Vagina (tissue), 2 donors: ENCODE measurements at regions not wholly inside any gene's neighbourhood (a gene's known extent, or its start where the extent isn't known, plus 50 kb on each side); places are given as distances from the start of the nearest gene placed in this dataset.
"Not testable (repeated sequence)": the region's sequence is repeated elsewhere in the genome, so short reads cannot be mapped to it uniquely, and the experiment has no call there.

Experiments
- DNase-seq, 2 donors: peaks; one replicate each; pipeline ENCODE4 v3.0.0-alpha.2; 2017; ENCODE audit errors: extremely low spot score in 2 of 2
- H3K27ac ChIP-seq: fragments of 200-600 bp; sonication (generic); one replicate; pipeline ENCODE4 v1.5.1; 2019
- H3K27me3 ChIP-seq: fragments of 200-600 bp; sonication (generic); one replicate; pipeline ENCODE4 v1.5.1; 2019
- H3K36me3 ChIP-seq, 2 donors: fragments of 200-600 bp; sonication (generic); one replicate each; pipeline ENCODE4 v1.5.1; 2017 to 2019
- H3K4me1 ChIP-seq: fragments of 200-600 bp; sonication (generic); one replicate; pipeline ENCODE4 v1.5.1; 2019
- H3K4me3 ChIP-seq, 2 donors: fragments of 200-600 bp; sonication (generic); 1 replicate in 1 of 2; 2 replicates in 1 of 2; pipeline ENCODE4 v1.5.1; 2016 to 2019
- H3K9me3 ChIP-seq: fragments of 200-600 bp; sonication (generic); one replicate; pipeline ENCODE4 v1.5.1; 2019
- CTCF ChIP-seq, 3 experiments: fragments of 450-650 bp in 2 of 3; fragments of 200-600 bp in 1 of 3; sonication (generic) in 1 of 3; IDR thresholded peaks; one replicate each; pipeline ENCODE4 v1.5.1; 2017 to 2019; ENCODE audit warnings: antibody characterized with exemption in 3 of 3, mild to moderate bottlenecking in 2 of 3, moderate library complexity in 2 of 3
- POLR2A ChIP-seq, 2 donors: fragments of 450-650 bp; IDR thresholded peaks; one replicate each; pipeline ENCODE4 v1.6.1; 2017; ENCODE audit warnings: antibody characterized with exemption in 2 of 2, mild to moderate bottlenecking in 2 of 2, moderate library complexity in 2 of 2
- POLR2AphosphoS5 ChIP-seq, 2 donors: sonication (generic); formaldehyde crosslinking; IDR thresholded peaks; one replicate each; pipeline ENCODE4 v1.9.0; 2017; ENCODE audit warnings: antibody characterized with exemption in 2 of 2, mild to moderate bottlenecking in 2 of 2, low read depth in 1 of 2; ENCODE audit not compliant: insufficient read depth in 1 of 2
- intact Hi-C: fragments of 100-400 bp; cut with DNase I; formaldehyde crosslinking; loops from one replicate; pipeline ENCODE4 v1.15.1; 2023

DNA sequence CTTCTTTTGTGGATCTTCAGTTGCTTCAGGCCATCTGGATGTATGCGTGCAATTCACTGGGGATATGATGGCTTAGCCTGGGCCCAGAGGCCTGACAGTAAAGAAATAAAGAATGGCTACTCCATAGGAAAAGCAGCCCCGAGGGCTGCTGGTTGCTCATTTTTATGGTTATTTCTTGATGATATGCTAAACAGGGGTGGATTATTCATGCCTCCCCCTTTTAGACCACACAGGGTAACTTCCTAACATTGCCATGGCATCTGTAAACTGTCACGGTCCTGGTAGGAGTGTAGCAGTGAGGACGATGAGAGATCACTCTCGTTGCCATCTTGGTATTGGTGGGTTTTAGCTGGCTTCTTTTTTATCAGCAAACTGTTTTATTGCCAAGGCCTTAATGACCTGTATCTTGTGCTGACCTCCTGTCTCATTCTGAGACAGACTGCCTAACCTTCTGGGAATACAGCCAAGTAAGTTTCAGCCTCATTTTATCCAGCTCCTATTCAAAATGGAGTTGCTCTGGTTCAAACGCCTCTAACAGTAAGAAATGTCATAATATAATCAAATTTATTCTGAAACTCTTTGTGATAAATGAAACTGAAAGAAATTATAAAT, 60.5 kb downstream of the DSEL start:
- no peak for DNase-seq
- Histone ChIP-seq H3K36me3 (no peaks in the 10 kb centered on the region), H3K27ac (no peak overlapping the region), H3K4me3 (no peak overlapping the region), H3K4me1 (no peaks in the 10 kb centered on the region), H3K27me3 (no peaks in the 10 kb centered on the region), H3K9me3 (no peaks in the 10 kb centered on the region)
- TF ChIP-seq POLR2A (IDR thresholded peaks at IDR 0.05), result no peak
- no peak for TF ChIP-seq CTCF (IDR thresholded peaks at IDR 0.05)
- no peak for TF ChIP-seq POLR2AphosphoS5 (IDR thresholded peaks at IDR 0.05; ENCODE audit: insufficient read depth in 1 of 2, low read depth in 1 of 2)
- intact Hi-C loops, result no loop called here

DNA sequence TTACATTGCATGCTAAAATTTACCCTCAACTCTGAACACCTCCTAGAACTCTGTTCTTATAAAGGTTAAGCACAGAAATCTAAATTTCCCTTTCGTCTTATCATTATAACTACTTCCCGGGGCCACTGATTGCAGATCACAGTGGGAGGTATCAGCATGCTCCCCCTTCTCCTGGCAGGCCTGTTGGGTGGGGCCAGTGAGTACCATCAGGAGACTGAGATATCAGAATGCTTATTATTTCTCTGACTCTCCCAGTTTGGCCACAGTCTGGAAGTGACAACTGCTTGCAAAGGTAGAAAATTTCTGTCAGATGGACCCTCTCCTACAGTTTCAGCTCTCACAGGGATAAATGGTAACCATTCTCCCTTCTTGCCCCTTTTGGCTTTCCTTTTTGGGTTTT, 62.6 kb downstream of the DSEL start:
- Histone ChIP-seq H3K27ac (no peak overlapping the region), H3K27me3 (no peaks in the 10 kb centered on the region), H3K4me3 (no peak overlapping the region), H3K4me1 (no peaks in the 10 kb centered on the region), H3K9me3 (no peaks in the 10 kb centered on the region), H3K36me3 (no peaks in the 10 kb centered on the region)
- TF ChIP-seq CTCF (IDR thresholded peaks at IDR 0.05), result no peak
- no peak for TF ChIP-seq POLR2AphosphoS5 (IDR thresholded peaks at IDR 0.05; ENCODE audit: insufficient read depth in 1 of 2, low read depth in 1 of 2)
- TF ChIP-seq POLR2A (IDR thresholded peaks at IDR 0.05), result no peak
- intact Hi-C loops, result no loop called here
- DNase-seq, result no peak

- H3K27me3 ChIP-seq, result no peaks in the 10 kb centered on the region
- no peaks in the 10 kb centered on the region for H3K4me1 ChIP-seq
- H3K9me3 ChIP-seq, result no peaks in the 10 kb centered on the region
- H3K27ac ChIP-seq, result no peak overlapping the region
- H3K36me3 ChIP-seq, result no peaks in the 10 kb centered on the region
- H3K4me3 ChIP-seq, result no peak overlapping the region
- no peak for DNase-seq
- TF ChIP-seq POLR2AphosphoS5 (IDR thresholded peaks at IDR 0.05; ENCODE audit: insufficient read depth in 1 of 2, low read depth in 1 of 2), result no peak
- TF ChIP-seq POLR2A (IDR thresholded peaks at IDR 0.05), result no peak
- no peak for TF ChIP-seq CTCF (IDR thresholded peaks at IDR 0.05)
- intact Hi-C loops, result no loop called here
Measured at GRCh38 chr18:67451960-67452359, 64.6 kb downstream of the DSEL start.

- DNase-seq, H3K4me1 ChIP-seq, H3K27me3 ChIP-seq, H3K27ac ChIP-seq, H3K36me3 ChIP-seq, H3K4me3 ChIP-seq, H3K9me3 ChIP-seq, intact Hi-C loops: not testable (repeated sequence)
Measured at GRCh38 chr18:67451101-67451500, 65.4 kb downstream of the DSEL start.

DNA sequence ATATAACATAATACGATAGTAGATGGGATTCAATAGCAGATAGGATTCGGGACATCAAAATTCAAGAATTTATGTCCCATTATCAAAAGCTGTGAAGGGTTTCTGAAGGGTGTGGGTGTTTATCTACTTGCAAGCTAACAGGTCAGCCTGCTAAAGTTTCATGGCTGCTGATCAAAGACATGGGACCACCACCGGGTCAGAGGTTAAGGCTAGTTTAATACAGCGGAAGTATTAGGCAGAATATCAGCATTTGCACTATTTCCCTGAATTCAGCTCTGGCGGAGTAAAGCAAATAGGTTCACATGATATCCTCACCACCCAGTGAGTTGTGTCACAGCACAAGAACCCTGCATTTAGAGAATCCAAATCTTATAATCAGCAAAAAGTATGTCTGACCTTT, 82.5 kb downstream of the DSEL start:
- intact Hi-C loops, result no loop called here
- no peaks in the 10 kb centered on the region for H3K36me3 ChIP-seq
- no peaks in the 10 kb centered on the region for H3K9me3 ChIP-seq
- DNase-seq, result no peak
- H3K4me1 ChIP-seq, result no peaks in the 10 kb centered on the region
- TF ChIP-seq POLR2AphosphoS5 (IDR thresholded peaks at IDR 0.05; ENCODE audit: insufficient read depth in 1 of 2, low read depth in 1 of 2) (no peak), CTCF (IDR thresholded peaks at IDR 0.05) (no peak), POLR2A (IDR thresholded peaks at IDR 0.05) (no peak)
- H3K4me3 ChIP-seq, result no peak overlapping the region
- no peaks in the 10 kb centered on the region for H3K27me3 ChIP-seq
- no peak overlapping the region for H3K27ac ChIP-seq
